Left lung (tissue), 4 donors: ENCODE measurements at regions not wholly inside any gene's neighbourhood (a gene's known extent, or its start where the extent isn't known, plus 50 kb on each side); places are given as distances from the start of the nearest gene placed in this dataset.

Experiments used
- ATAC-seq: fragments of 200-7000 bp; cut with Tn5 transposase; one replicate; pipeline ENCODE4 v1.9.1; 2020; ENCODE audit warnings: moderate library complexity
- DNase-seq, 4 donors: peaks; one replicate each; pipeline ENCODE4 v3.0.0-alpha.2; 2013 to 2020
- H3K27ac ChIP-seq, 2 donors: fragments of 200-600 bp; sonication (generic) in 1 of 2; one replicate each; pipeline versions ENCODE4 v1.5.0 to v1.8.0; 2020 to 2021
- H3K27me3 ChIP-seq, 2 donors: fragments of 200-600 bp; sonication (generic) in 1 of 2; one replicate each; pipeline versions ENCODE4 v1.5.0 to v1.8.0; 2020 to 2021
- H3K36me3 ChIP-seq, 2 donors: fragments of 200-600 bp; sonication (generic) in 1 of 2; one replicate each; pipeline versions ENCODE4 v1.5.0 to v1.8.0; 2020 to 2021
- H3K4me1 ChIP-seq, 2 donors: fragments of 200-600 bp; one replicate each; pipeline ENCODE4 v1.8.0; 2021
- H3K4me3 ChIP-seq, 2 donors: fragments of 200-600 bp; sonication (generic) in 1 of 2; one replicate each; pipeline versions ENCODE4 v1.5.0 to v1.8.0; 2020 to 2021; ENCODE audit warnings: mild to moderate bottlenecking in 1 of 2
- H3K9me3 ChIP-seq, 2 donors: fragments of 200-600 bp; sonication (generic) in 1 of 2; one replicate each; pipeline versions ENCODE4 v1.5.0 to v1.8.0; 2020 to 2021
- intact Hi-C, 2 donors: fragments of 100-400 bp; cut with DNase I; formaldehyde crosslinking; loops; one replicate each; pipeline versions ENCODE4 v1.11.2 to v1.14.2; 2022
- TF ChIP-seq, protein P1 (sequence below), 2 donors: fragments of 200-600 bp; sonication (generic) in 1 of 2; IDR thresholded peaks; one replicate each; pipeline versions ENCODE4 v1.5.0 to v1.8.0; 2021; ENCODE audit warnings: antibody characterized with exemption in 2 of 2
- donor health status: DM: no; HTN: yes; CAD: no.
- donor health status: DM: no; HTN: no; CAD: no.

GRCh38 chr6:91171754-91172462 lies 585.0 kb upstream of the MAP3K7 start:
- Histone ChIP-seq H3K9me3 (no peaks in the 10 kb centered on the region), H3K36me3 (no peaks in the 10 kb centered on the region), H3K4me3 (no peak overlapping the region), H3K4me1 (no peaks in the 10 kb centered on the region), H3K27me3 (no peaks in the 10 kb centered on the region), H3K27ac (no peak overlapping the region)
- TF ChIP-seq, protein P1, sequence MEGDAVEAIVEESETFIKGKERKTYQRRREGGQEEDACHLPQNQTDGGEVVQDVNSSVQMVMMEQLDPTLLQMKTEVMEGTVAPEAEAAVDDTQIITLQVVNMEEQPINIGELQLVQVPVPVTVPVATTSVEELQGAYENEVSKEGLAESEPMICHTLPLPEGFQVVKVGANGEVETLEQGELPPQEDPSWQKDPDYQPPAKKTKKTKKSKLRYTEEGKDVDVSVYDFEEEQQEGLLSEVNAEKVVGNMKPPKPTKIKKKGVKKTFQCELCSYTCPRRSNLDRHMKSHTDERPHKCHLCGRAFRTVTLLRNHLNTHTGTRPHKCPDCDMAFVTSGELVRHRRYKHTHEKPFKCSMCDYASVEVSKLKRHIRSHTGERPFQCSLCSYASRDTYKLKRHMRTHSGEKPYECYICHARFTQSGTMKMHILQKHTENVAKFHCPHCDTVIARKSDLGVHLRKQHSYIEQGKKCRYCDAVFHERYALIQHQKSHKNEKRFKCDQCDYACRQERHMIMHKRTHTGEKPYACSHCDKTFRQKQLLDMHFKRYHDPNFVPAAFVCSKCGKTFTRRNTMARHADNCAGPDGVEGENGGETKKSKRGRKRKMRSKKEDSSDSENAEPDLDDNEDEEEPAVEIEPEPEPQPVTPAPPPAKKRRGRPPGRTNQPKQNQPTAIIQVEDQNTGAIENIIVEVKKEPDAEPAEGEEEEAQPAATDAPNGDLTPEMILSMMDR (IDR thresholded peaks at IDR 0.05), result no peak
- ATAC-seq (no peak), DNase-seq (no peak)
- intact Hi-C loops, result no loop called here

DNA sequence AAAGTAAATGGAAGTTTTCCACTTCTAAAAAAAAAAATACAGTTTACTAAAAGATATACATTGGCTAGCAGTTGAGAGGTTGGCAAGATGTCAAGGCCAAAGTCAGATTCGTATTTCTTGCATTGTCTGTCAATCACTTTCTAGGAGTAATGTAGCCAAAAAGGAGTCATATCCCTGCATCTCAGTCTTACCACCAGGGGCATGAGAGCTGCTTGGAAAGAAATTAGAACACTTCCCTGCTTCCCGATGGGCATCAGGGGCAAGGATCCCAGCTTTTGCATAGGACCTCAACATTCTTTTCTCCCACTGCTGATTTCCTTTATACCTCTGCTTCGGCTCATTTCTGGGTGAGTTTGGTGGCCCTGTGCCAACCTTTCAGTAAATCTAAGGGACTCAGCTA lies 581.0 kb upstream of the MAP3K7 start:
- DNase-seq (no peak), ATAC-seq (no peak)
- Histone ChIP-seq H3K36me3 (no peaks in the 10 kb centered on the region), H3K9me3 (no peaks in the 10 kb centered on the region), H3K4me1 (no peaks in the 10 kb centered on the region), H3K27ac (no peak overlapping the region), H3K27me3 (no peaks in the 10 kb centered on the region), H3K4me3 (no peak overlapping the region)
- intact Hi-C loops, result no loop called here
- TF ChIP-seq, protein P1 (IDR thresholded peaks at IDR 0.05), result no peak

DNA sequence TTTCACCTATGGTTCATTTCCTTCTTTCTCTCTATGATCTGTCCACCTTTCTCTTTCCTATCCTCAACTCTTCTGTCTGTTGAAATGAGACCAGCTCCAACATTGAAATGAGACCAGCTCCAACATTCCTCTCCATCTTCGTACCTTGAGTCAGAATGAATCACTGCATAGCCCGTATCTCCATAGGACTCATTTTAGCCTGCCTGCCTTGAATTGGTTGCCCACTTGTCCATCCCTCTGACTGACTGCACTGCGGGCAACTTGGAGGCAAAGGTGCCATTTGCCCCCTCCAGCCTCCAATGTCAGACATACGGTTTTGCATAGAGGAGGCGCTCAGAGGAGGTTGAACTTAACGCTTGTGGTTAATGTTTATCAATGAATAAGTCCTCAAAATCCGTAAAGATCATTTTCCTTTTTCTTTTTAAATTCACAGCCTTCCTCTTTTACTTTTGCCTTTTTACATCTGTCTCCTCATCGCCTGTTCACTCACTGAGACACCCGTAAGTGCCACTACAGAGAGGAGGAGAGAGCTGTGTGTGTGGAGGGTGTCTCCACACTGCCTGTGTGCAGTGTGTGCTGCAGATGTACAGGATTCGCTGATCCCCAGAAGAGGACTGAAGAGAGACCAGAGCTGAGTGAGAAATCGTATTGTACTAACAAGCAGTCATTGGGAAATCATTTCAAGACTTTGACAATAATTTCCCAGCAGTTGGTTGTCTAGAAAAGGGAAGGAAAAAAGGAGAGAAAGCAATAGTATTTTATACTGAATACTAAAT lies 579.6 kb upstream of the MAP3K7 start:
- ATAC-seq, result no peak
- intact Hi-C loops, result no loop called here
- H3K27me3 ChIP-seq, result no peaks in the 10 kb centered on the region

GRCh38 chr6:91164105-91164504 lies 577.2 kb upstream of the MAP3K7 start:
- TF ChIP-seq, protein P1 (IDR thresholded peaks at IDR 0.05), result no peak
- H3K36me3 ChIP-seq, result no peaks in the 10 kb centered on the region
- no peaks in the 10 kb centered on the region for H3K27me3 ChIP-seq
- no peak for ATAC-seq
- intact Hi-C loops, result no loop called here
- DNase-seq, result no peak
- H3K27ac ChIP-seq, result no peak overlapping the region
- H3K4me3 ChIP-seq, result no peak overlapping the region
- no peaks in the 10 kb centered on the region for H3K9me3 ChIP-seq
- no peaks in the 10 kb centered on the region for H3K4me1 ChIP-seq

More for the DNA sequence above, 579.6 kb upstream of the MAP3K7 start:
- no peaks in the 10 kb centered on the region for H3K36me3 ChIP-seq
- TF ChIP-seq, protein P1 (IDR thresholded peaks at IDR 0.05), result no peak
- no peaks in the 10 kb centered on the region for H3K9me3 ChIP-seq
- H3K27ac ChIP-seq, result no peak overlapping the region
- no peak for DNase-seq
- no peaks in the 10 kb centered on the region for H3K4me1 ChIP-seq
- no peak overlapping the region for H3K4me3 ChIP-seq

DNA sequence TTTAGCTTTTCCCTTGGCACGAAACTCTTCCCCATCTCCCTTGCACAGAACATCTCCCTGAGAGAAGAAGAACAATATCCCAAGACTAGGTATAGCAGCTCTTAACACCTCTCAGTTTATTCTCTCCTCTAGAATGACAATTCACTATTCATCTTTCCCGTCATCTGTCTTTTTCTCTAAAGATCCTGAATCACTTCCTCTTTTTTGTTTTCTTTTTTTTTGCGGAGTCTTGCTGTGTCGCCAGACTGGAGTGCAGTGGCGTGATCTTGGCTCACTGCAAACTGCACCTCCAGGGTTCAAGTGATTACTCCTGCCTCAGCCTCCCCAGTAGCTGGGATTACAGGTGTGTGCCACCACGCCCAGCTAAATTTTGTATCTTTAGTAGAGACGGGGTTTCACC lies 574.4 kb upstream of the MAP3K7 start:
- H3K9me3 ChIP-seq, result no peaks in the 10 kb centered on the region
- TF ChIP-seq, protein P1 (IDR thresholded peaks at IDR 0.05), result no peak
- H3K4me1 ChIP-seq, result no peaks in the 10 kb centered on the region
- no peak overlapping the region for H3K4me3 ChIP-seq
- H3K27ac ChIP-seq, result no peak overlapping the region
- no peaks in the 10 kb centered on the region for H3K36me3 ChIP-seq
- H3K27me3 ChIP-seq, result no peaks in the 10 kb centered on the region
- DNase-seq, result no peak
- intact Hi-C loops, result no loop called here
- no peak for ATAC-seq
